ENCODE measurements at regions not wholly inside any gene's neighbourhood (a gene's known extent, or its start where the extent isn't known, plus 50 kb on each side); places are given as distances from the start of the nearest gene placed in this dataset.

GRCh38 chr18:4842287-4842686 is 354.8 kb downstream of the AKAIN1 start:
- intact Hi-C loops (cut with micrococcal nuclease; ENCODE audit: unreplicated experiment) = loop anchor here (10.0 kb wide), 1 partner anchor 127 kb away; no protein-coding TSS in a partner anchor
- Histone ChIP-seq H3K4me3 (ENCODE audit: low read depth, low read length, poor library complexity, severe bottlenecking) (no peak overlapping the region), H3K9me3 (ENCODE audit: low read depth, low read length, poor library complexity, severe bottlenecking) (no peaks in the 10 kb centered on the region), H3K36me3 (ENCODE audit: insufficient read depth, low read length, poor library complexity, severe bottlenecking) (no peaks in the 10 kb centered on the region), H3K4me1 (ENCODE audit: insufficient read depth, low read length, poor library complexity, severe bottlenecking) (no peaks in the 10 kb centered on the region), H3K27me3 (replicated peaks; ENCODE audit: insufficient read depth, low read depth, low read length, poor library complexity) (peaks cover 18% of the 10 kb centered on the region), H3K27ac (ENCODE audit: low read depth, low read length, poor library complexity, severe bottlenecking) (no peak overlapping the region)
- ChIA-PET POLR2A (ENCODE audit: low non-redundant PET) (no interaction called here), CTCF (no interaction called here)
- no peak for DNase-seq (ENCODE audit: low spot score)
- TF ChIP-seq, protein P1, sequence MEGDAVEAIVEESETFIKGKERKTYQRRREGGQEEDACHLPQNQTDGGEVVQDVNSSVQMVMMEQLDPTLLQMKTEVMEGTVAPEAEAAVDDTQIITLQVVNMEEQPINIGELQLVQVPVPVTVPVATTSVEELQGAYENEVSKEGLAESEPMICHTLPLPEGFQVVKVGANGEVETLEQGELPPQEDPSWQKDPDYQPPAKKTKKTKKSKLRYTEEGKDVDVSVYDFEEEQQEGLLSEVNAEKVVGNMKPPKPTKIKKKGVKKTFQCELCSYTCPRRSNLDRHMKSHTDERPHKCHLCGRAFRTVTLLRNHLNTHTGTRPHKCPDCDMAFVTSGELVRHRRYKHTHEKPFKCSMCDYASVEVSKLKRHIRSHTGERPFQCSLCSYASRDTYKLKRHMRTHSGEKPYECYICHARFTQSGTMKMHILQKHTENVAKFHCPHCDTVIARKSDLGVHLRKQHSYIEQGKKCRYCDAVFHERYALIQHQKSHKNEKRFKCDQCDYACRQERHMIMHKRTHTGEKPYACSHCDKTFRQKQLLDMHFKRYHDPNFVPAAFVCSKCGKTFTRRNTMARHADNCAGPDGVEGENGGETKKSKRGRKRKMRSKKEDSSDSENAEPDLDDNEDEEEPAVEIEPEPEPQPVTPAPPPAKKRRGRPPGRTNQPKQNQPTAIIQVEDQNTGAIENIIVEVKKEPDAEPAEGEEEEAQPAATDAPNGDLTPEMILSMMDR (conservative IDR thresholded peaks at IDR 0.05; ENCODE audit: low read depth, low read length) = no peak
- TF ChIP-seq EZH2 (IDR thresholded peaks at IDR 0.05; ENCODE audit: borderline replicate concordance, low read depth, low read length, poor library complexity, severe bottlenecking) = no peak
- BruUV-seq (replicated peaks) = no TSS peak

DNA sequence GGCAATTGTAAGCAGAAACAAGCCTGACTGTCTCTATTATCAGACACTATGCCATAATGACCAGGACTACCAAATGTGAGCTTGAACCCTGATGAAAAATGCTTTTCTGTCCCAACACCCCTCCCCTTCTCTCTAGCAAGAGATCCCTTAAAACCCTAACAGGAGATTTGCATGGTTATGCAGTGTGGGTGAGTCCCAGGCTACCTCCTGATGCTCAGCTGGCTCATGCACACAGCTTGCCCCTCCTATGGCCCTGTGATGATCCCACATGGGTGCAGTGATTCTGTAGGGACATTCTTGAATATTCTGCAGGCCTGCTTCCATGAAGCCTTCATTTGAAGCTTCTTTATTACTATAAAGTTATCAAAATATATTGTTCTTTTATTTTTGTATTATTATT is 357.4 kb downstream of the AKAIN1 start:
- no TSS peak for BruUV-seq (replicated peaks)
- ChIA-PET POLR2A (ENCODE audit: low non-redundant PET) (no interaction called here), CTCF (no interaction called here)
- TF ChIP-seq, protein P1 (conservative IDR thresholded peaks at IDR 0.05; ENCODE audit: low read depth, low read length) = no peak
- no peak for TF ChIP-seq EZH2 (IDR thresholded peaks at IDR 0.05; ENCODE audit: borderline replicate concordance, low read depth, low read length, poor library complexity, severe bottlenecking)
- DNase-seq (ENCODE audit: low spot score) = no peak
- Histone ChIP-seq H3K27me3 (replicated peaks; ENCODE audit: insufficient read depth, low read depth, low read length, poor library complexity) (peaks cover 6% of the 10 kb centered on the region), H3K4me1 (ENCODE audit: insufficient read depth, low read length, poor library complexity, severe bottlenecking) (no peaks in the 10 kb centered on the region), H3K4me3 (ENCODE audit: low read depth, low read length, poor library complexity, severe bottlenecking) (no peak overlapping the region), H3K9me3 (ENCODE audit: low read depth, low read length, poor library complexity, severe bottlenecking) (no peaks in the 10 kb centered on the region), H3K27ac (ENCODE audit: low read depth, low read length, poor library complexity, severe bottlenecking) (no peak overlapping the region), H3K36me3 (ENCODE audit: insufficient read depth, low read length, poor library complexity, severe bottlenecking) (no peaks in the 10 kb centered on the region)
- intact Hi-C loops (cut with micrococcal nuclease; ENCODE audit: unreplicated experiment) = loop anchor here (10.0 kb wide), 1 partner anchor 125 kb away; no protein-coding TSS in a partner anchor

DNA sequence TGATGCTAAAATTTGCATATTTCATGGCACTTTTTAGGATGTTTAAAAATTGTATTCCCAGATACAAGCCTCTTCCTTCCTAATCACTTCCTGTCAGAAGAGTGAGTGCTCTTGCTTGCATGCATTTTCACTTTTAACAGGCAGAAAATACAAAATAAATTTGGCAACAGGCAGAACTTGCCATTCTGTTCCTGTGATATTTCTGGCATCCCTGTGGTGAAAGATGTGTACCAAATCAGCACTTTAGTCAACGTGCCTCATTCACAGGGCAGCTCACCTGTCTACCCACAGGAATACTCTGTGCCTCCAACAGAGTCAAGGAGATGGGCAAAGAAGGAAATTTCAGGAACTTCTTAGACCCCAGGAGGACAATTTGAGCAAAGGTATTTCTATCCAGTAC is 360.9 kb downstream of the AKAIN1 start:
- BruUV-seq (replicated peaks) = no TSS peak
- H3K36me3 ChIP-seq (ENCODE audit: insufficient read depth, low read length, poor library complexity, severe bottlenecking) = no peaks in the 10 kb centered on the region
- no peak overlapping the region for H3K27ac ChIP-seq (ENCODE audit: low read depth, low read length, poor library complexity, severe bottlenecking)
- POLR2A ChIA-PET (ENCODE audit: low non-redundant PET) = no interaction called here
- no peaks in the 10 kb centered on the region for H3K27me3 ChIP-seq (replicated peaks; ENCODE audit: insufficient read depth, low read depth, low read length, poor library complexity)
- CTCF ChIA-PET = no interaction called here
- TF ChIP-seq, protein P1 (conservative IDR thresholded peaks at IDR 0.05; ENCODE audit: low read depth, low read length) = no peak
- no peak for TF ChIP-seq EZH2 (IDR thresholded peaks at IDR 0.05; ENCODE audit: borderline replicate concordance, low read depth, low read length, poor library complexity, severe bottlenecking)
- H3K9me3 ChIP-seq (ENCODE audit: low read depth, low read length, poor library complexity, severe bottlenecking) = no peaks in the 10 kb centered on the region
- intact Hi-C loops (cut with micrococcal nuclease; ENCODE audit: unreplicated experiment) = no loop called here
- no peak overlapping the region for H3K4me3 ChIP-seq (ENCODE audit: low read depth, low read length, poor library complexity, severe bottlenecking)
- DNase-seq (ENCODE audit: low spot score) = no peak
- peaks cover 3% of the 10 kb centered on the region for H3K4me1 ChIP-seq (ENCODE audit: insufficient read depth, low read length, poor library complexity, severe bottlenecking)
